HG02981 (cell line): ENCODE measurements at regions not wholly inside any gene's neighbourhood (a gene's known extent, or its start where the extent isn't known, plus 50 kb on each side); places are given as distances from the start of the nearest gene placed in this dataset.

Source experiments
- ATAC-seq: cut with Tn5 transposase; IDR thresholded peaks from one replicate; pipeline ENCODE4 v1.9.1; 2021; ENCODE audit warnings: mild to moderate bottlenecking, moderate library complexity; ENCODE audit not compliant: unreplicated experiment

DNA sequence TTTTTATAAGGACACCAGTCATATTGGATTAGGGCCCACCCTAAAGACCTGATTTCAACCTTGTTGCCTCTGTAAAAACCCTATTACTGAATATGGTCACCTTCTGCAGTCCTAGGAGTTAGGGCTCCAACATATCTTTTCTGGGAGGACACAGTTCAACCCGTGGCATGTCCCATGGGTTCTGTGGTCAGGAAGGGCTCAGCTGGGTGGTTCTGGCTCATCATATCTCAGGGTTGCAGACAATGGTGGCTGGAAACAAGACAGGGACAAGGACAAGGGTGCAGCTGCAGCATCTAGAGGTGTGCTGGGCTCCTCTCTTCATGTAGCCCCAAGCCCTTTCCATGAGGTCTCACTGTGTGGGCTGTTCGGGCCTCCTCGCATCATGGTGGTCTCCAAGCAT, 63.1 kb upstream of the FOXF1 start:
- no peak for ATAC-seq

DNA sequence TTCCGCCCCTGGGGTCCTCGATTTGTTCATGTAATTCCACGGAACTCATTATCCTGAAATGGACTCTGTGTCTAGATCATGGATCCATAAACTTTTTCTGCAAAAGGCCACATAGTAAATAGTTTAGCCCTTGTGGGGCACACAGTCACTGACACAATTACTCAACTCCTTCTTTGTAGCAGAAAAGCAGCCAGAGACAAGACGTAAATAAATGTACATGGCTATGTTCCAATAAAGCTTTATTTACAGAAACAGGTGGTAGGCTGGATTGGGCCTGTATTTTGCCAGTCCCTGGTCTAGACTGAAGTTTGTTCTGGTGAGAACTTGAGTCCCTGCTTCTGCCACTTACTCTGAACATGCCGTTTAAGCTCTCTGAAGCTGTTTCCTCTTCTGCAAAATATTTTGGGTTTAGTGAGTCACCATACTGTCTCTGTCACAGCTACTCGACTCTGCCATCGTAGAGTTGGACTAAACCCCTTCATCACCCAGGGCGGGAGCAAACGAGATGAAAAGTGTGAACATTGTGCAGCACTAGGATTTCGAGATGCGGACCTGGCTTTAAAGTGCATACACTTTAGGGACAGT, 61.9 kb upstream of the FOXF1 start:
- no peak for ATAC-seq

DNA sequence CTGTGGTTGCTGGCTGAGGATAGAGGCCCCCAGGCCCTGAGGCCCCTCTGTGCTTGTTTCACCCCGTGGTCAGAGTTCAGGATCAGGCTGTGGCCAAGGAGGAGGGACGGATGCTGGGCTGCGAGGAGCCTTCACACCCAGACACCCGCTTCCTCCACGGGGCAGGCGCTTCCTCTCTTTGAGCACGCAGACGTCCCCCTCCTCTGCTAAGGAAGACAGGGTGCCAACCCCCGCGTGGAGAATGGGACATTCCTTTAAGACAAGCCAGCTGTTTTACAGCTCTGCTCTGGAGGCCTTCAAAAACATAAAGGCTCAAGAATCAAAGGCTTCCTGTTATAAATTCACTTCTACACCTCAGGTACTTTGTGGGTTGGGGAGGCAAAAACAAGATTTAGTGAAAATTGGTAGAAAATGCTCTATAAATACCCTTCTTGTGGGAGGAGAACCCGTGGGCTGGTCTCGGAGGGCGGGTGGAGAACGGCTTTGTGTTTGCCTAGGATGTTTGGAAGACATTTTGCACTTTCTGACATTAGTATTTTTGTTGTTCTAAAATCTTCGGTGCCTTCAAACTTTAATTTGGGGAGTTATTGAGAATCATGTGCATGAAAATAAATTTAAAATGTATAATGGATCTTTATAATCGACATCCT, 60.8 kb upstream of the FOXF1 start:
- ATAC-seq = no peak

DNA sequence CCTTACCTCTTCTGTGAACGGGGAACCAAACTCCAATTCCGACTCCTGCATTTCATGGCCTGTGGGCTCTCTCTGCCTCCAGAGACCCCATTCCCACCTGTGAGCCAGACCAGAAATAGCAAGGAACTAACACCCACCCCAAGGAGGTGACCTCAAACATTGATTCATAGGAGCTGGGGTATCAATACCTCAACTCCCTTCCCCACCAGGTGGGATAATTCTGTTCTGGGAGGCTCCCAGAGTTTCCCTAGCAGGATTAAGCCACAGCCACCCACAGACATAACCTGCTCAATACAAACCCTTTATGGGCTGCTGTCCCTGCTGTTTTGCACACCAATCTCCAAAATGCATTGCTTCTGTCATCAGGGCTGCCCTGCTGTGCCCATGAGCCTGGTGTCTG, 59.6 kb upstream of the FOXF1 start:
- ATAC-seq = no peak

DNA sequence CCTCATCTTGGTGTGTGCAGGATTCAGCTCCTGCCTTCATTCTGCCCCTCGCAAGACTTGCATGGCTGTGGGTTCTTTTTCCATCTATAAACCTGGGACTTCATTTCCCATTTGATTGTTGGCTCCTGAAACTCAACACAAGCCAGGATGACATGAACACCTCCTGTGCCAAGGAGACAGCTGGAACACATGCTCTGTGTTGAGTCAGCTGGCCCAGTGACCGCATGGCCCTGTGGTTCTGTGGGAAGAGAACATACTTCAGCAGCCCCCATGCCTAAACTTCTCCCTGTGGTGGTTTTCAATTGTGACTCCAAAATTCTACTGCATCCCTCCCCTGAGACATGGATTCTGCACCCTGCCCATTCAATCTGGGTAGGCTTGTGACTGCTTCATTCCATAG, 57.9 kb upstream of the FOXF1 start:
- no peak for ATAC-seq

DNA sequence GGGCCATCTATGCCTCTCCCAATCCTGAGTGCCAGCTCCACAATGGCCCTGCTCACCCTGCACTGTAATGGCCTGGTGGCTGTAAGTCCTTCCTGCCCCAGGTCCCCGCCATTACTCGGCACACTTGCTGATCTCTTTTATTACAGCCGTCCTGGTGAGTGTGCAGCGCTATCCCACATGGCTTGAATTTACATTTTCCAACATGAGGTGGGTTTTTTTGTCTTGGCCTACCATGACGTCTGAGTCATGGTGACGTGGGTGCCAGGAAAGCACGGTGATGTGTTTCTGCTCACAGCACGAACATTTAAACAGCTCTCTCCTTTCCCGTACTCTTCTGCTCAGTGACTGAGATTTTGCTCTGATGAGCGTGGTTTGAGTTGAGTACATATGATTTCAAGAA, 55.2 kb upstream of the FOXF1 start:
- no peak for ATAC-seq

DNA sequence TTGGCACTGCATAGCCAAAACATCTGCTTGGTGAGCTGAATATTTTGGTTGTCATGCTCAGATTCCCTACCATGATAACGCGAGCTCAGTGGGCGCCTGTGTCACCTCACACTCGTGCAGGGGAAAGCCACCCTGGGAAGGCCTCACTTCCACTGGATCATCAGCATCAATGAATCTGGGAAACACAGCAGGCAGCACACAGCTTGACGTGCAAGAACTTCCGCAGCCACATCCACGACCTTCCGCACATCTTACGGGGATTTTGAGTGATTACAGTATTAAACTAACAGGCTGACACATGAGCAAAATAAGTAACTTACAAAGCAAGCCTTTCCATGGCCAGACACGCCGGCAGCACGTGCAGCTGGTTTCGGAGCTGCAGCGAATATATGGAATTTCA, 54.7 kb upstream of the FOXF1 start:
- ATAC-seq = no peak

DNA sequence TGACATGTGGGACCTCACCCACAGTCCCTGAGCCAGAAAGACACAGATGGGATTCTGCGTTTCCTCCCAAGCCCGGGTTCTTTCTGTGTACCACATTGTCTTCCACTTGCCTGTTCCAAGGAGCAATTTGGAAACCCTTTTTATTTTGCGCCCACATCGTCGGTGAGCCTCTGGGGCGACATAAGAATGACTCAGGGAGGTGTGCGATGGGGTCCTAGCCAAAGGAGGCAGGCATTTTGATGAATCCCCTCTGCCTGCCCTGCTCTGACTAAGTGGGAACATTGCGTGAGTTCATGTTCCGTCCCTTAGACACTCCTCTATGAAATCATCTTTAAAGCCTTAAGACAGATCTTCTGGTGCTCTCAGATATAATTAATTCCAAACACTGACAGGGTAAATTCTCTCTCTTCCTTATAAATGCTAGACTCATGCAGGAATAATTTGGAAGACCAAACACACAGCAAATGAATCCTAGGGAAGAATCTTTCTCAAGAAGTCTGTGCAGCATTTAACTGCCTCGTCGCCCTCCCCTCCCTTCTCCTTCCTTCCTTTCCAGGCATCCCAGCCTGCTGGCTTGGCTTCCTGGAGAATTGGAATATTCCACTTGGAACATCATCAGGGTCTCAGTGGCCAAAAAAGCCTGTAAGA, 52.7 kb upstream of the FOXF1 start:
- ATAC-seq = no peak

DNA sequence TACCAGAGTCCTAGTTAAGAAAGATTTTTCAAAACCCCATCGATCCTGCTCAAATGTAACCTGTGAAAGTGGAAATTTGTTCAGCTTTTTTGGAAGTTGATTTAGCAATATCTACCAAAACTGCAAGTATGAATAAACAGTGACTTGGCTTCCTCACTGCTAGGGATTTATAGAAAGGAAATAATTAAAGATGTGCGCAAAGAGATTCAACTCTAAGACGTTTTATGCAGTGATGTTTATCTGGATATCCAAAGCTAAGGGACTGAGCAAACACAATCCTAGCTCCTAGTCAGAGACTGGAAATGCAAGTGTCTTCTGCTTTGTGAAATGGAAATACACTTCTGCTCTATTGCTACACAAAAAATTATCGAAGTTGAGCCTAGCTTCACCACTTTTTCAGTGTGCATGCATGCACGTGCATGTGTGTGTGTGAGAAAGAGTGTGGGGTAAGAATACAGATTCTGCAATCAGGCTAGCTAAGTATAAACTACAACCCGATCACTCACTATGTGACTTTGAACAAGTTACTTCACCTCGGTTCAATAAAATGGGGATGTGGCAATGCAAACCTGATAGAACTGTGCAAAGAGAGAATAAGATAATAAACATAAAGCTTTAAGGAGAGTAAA, 52.1 kb upstream of the FOXF1 start:
- ATAC-seq = no peak

DNA sequence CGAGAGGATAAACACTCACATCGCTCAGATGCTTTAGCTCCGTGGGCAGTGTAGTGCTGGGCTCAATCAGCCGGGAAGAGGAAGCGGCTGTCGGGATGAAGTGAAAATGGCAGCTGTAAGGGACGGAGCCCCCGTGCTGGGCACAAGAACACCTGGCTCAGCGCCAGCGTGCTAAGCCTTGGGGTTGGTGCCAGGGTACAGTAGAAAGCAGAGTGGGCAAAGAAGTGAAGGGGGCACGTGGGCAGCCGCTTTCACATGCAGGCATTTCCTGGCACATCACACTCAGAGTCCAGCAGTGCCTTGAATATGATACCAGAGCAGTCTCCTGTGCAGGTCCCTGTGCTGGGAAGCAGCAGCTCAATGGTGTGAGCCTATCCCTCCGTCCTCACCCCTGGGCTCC, 51.1 kb upstream of the FOXF1 start:
- ATAC-seq = no peak
